Astrocyte of the cerebellum (primary cell): ENCODE measurements at regions not wholly inside any gene's neighbourhood (a gene's known extent, or its start where the extent isn't known, plus 50 kb on each side); places are given as distances from the start of the nearest gene placed in this dataset.
"Not testable (repeated sequence)": the region's sequence is repeated elsewhere in the genome, so short reads cannot be mapped to it uniquely, and the experiment has no call there.

ENCODE experiments used
- DNase-seq: peaks from one replicate; pipeline ENCODE4 v3.0.0-alpha.2; 2011; ENCODE audit warnings: low read depth
- H3K4me3 ChIP-seq: 2 replicates; pipeline ENCODE4 v1.5.1; 2011; ENCODE audit warnings: mild to moderate bottlenecking, low read depth, low read length, moderate library complexity
- in situ Hi-C: cut with HindIII; loops from 2 replicates; pipeline ENCODE4 v1.10.0; 2017; ENCODE audit warnings: low sequenced_read_pairs

- DNase-seq, in situ Hi-C loops: not testable (repeated sequence)
- H3K4me3 ChIP-seq = peak overlapping the region; percentile 56
Measured at GRCh38 chr9:62798884-62799850, 1609.3 kb downstream of the SPATA31A7 start.

- DNase-seq, in situ Hi-C loops: not testable (repeated sequence)
- H3K4me3 ChIP-seq = peak overlapping the region; percentile 56
Measured at GRCh38 chr9:62799851-62800371, 1610.1 kb downstream of the SPATA31A7 start.

- in situ Hi-C loops, DNase-seq: not testable (repeated sequence)
Measured at GRCh38 chr9:62800451-62801371, 1610.9 kb downstream of the SPATA31A7 start.

GRCh38 chr9:62801372-62801811, 1611.6 kb downstream of the SPATA31A7 start:
- H3K4me3 ChIP-seq = peak overlapping the region; percentile 56
- in situ Hi-C loops, DNase-seq: not testable (repeated sequence)

More at GRCh38 chr9:62800451-62801371, 1610.9 kb downstream of the SPATA31A7 start:
- peak overlapping the region; percentile 56 for H3K4me3 ChIP-seq

GRCh38 chr9:62801961-62802718, 1612.3 kb downstream of the SPATA31A7 start:
- peak overlapping the region; percentile 56 for H3K4me3 ChIP-seq
- in situ Hi-C loops, DNase-seq: not testable (repeated sequence)

GRCh38 chr9:62802719-62803079, 1612.9 kb downstream of the SPATA31A7 start:
- peak overlapping the region; percentile 56 for H3K4me3 ChIP-seq
- in situ Hi-C loops, DNase-seq: not testable (repeated sequence)

- in situ Hi-C loops, DNase-seq: not testable (repeated sequence)
- peak overlapping the region; percentile 25 for H3K4me3 ChIP-seq
Measured at GRCh38 chr9:62803099-62803498, 1613.3 kb downstream of the SPATA31A7 start.

- DNase-seq, H3K4me3 ChIP-seq, in situ Hi-C loops: not testable (repeated sequence)
Measured at GRCh38 chr9:62804314-62804713, 1614.5 kb downstream of the SPATA31A7 start.

GRCh38 chr9:62807424-62807823, 1617.6 kb downstream of the SPATA31A7 start:
- DNase-seq, H3K4me3 ChIP-seq, in situ Hi-C loops: not testable (repeated sequence)

GRCh38 chr9:62808081-62808480, 1618.2 kb downstream of the SPATA31A7 start:
- in situ Hi-C loops, DNase-seq, H3K4me3 ChIP-seq: not testable (repeated sequence)

GRCh38 chr9:62810318-62810717, 1620.5 kb downstream of the SPATA31A7 start:
- in situ Hi-C loops, H3K4me3 ChIP-seq, DNase-seq: not testable (repeated sequence)

- in situ Hi-C loops, H3K4me3 ChIP-seq: not testable (repeated sequence)
Measured at GRCh38 chr9:62810811-62811315, 1621.0 kb downstream of the SPATA31A7 start.

GRCh38 chr9:62815436-62815835, 1625.6 kb downstream of the SPATA31A7 start:
- DNase-seq, in situ Hi-C loops, H3K4me3 ChIP-seq: not testable (repeated sequence)

More at GRCh38 chr9:62810811-62811315, 1621.0 kb downstream of the SPATA31A7 start:
- not testable (repeated sequence) for DNase-seq

GRCh38 chr9:62816331-62816730, 1626.5 kb downstream of the SPATA31A7 start:
- in situ Hi-C loops, H3K4me3 ChIP-seq, DNase-seq: not testable (repeated sequence)

GRCh38 chr9:62817214-62817613, 1627.4 kb downstream of the SPATA31A7 start:
- DNase-seq, H3K4me3 ChIP-seq, in situ Hi-C loops: not testable (repeated sequence)

- H3K4me3 ChIP-seq, DNase-seq, in situ Hi-C loops: not testable (repeated sequence)
Measured at GRCh38 chr9:62822185-62822584, 1632.3 kb downstream of the SPATA31A7 start.
